ENCODE measurements at regions not wholly inside any gene's neighbourhood (a gene's known extent, or its start where the extent isn't known, plus 50 kb on each side); places are given as distances from the start of the nearest gene placed in this dataset.

GRCh38 chr9:119086590-119086989, 282.6 kb downstream of the BRINP1 start:
- TF ChIP-seq CTCF (IDR thresholded peaks at IDR 0.05) (no peak), EZH2 (IDR thresholded peaks at IDR 0.05) (no peak), EZH2phosphoT487 (IDR thresholded peaks at IDR 0.05) (no peak)
